Endodermal cell (in vitro differentiated cells): ENCODE measurements at regions not wholly inside any gene's neighbourhood (a gene's known extent, or its start where the extent isn't known, plus 50 kb on each side); places are given as distances from the start of the nearest gene placed in this dataset.

ENCODE experiments used
- DNase-seq: peaks from one replicate; pipeline ENCODE4 v3.0.0-alpha.2; 2017
- H3K27ac ChIP-seq: 2 replicates; pipeline ENCODE4 v1.5.1; 2013; ENCODE audit warnings: mild to moderate bottlenecking, low read depth, low read length, moderate library complexity
- H3K27me3 ChIP-seq: 2 replicates; pipeline ENCODE4 v1.6.1; 2013; ENCODE audit warnings: mild to moderate bottlenecking, low read length, moderate library complexity; ENCODE audit not compliant: insufficient read depth, control insufficient read depth, poor library complexity, severe bottlenecking
- H3K36me3 ChIP-seq: 2 replicates; pipeline ENCODE4 v1.7.0; 2013; ENCODE audit warnings: mild to moderate bottlenecking, low read length, moderate library complexity; ENCODE audit not compliant: control insufficient read depth, insufficient read depth
- H3K4me1 ChIP-seq: one replicate; pipeline ENCODE4 v1.7.0; 2013; ENCODE audit warnings: low read length; ENCODE audit not compliant: control insufficient read depth, insufficient read depth
- H3K4me3 ChIP-seq: 2 replicates; pipeline ENCODE4 v1.5.1; 2013; ENCODE audit warnings: mild to moderate bottlenecking, low read length, moderate library complexity
- H3K9ac ChIP-seq: 2 replicates; pipeline ENCODE4 v1.6.1; 2013; ENCODE audit warnings: mild to moderate bottlenecking, low read length, moderate library complexity; ENCODE audit not compliant: poor library complexity, severe bottlenecking; ENCODE audit errors: extremely low read depth
- H3K9me3 ChIP-seq: 2 replicates; pipeline ENCODE4 v1.6.1; 2013; ENCODE audit warnings: mild to moderate bottlenecking, low read length, moderate library complexity; ENCODE audit not compliant: control insufficient read depth
- H3K27ac Mint-ChIP-seq: 2 replicates; pipeline ENCODE4 v1.8.0; 2020; ENCODE audit warnings: mixed read lengths
- H3K27me3 Mint-ChIP-seq: 2 replicates; pipeline ENCODE4 v1.8.0; 2021; ENCODE audit warnings: mild to moderate bottlenecking, mixed read lengths; ENCODE audit not compliant: insufficient read depth
- H3K36me3 Mint-ChIP-seq: 2 replicates; pipeline ENCODE4 v1.8.0; 2020; ENCODE audit warnings: low read depth, mixed read lengths
- H3K4me1 Mint-ChIP-seq: 2 replicates; pipeline ENCODE4 v1.8.0; 2020; ENCODE audit warnings: mixed read lengths
- H3K4me3 Mint-ChIP-seq: 2 replicates; pipeline ENCODE4 v1.8.0; 2020; ENCODE audit warnings: mild to moderate bottlenecking, moderate library complexity, mixed read lengths
- H3K9me3 Mint-ChIP-seq: 2 replicates; pipeline ENCODE4 v1.8.0; 2020; ENCODE audit warnings: mild to moderate bottlenecking, mixed read lengths
- CTCF ChIP-seq: fragments of 200-600 bp; sonication (generic); conservative IDR thresholded peaks from 2 replicates; pipeline ENCODE4 v1.5.0; 2021; ENCODE audit warnings: antibody characterized with exemption, mild to moderate bottlenecking
- WGBS, 2 experiments: methylation state at CpG; one replicate each; pipeline versions ENCODE4 v1.1.5 to v1.1.7; 2013; ENCODE audit warnings: missing lambda C conversion rate in 2 of 2, mixed read lengths in 1 of 2; ENCODE audit not compliant: insufficient coverage in 1 of 2, insufficient read length in 1 of 2; 5-methylcytosine and 5-hydroxymethylcytosine counted together

- no peak overlapping the region for H3K27ac Mint-ChIP-seq
- no peak for TF ChIP-seq CTCF
- H3K9me3 Mint-ChIP-seq = no peaks in the 10 kb centered on the region
- no peak overlapping the region for H3K4me3 Mint-ChIP-seq
- peaks cover 6% of the 10 kb centered on the region for H3K4me1 Mint-ChIP-seq
- peaks cover 5% of the 10 kb centered on the region for H3K27me3 ChIP-seq
- H3K27me3 Mint-ChIP-seq = peaks cover 18% of the 10 kb centered on the region
- no peak overlapping the region for H3K9ac ChIP-seq
- WGBS, 2 experiments = 80 to 94% methylated on average over 2 to 11 of the region's 11 CpGs
- H3K9me3 ChIP-seq = no peaks in the 10 kb centered on the region
- no peak for DNase-seq
- no peaks in the 10 kb centered on the region for H3K4me1 ChIP-seq
- no peaks in the 10 kb centered on the region for H3K36me3 ChIP-seq
- no peaks in the 10 kb centered on the region for H3K36me3 Mint-ChIP-seq
- peak overlapping the region; percentile 15 for H3K27ac ChIP-seq
- H3K4me3 ChIP-seq = no peak overlapping the region
These were observed 145.9 kb upstream of the COPS8 start for GRCh38 chr2:236939721-236940231.

- peaks cover 11% of the 10 kb centered on the region for H3K27me3 Mint-ChIP-seq
- WGBS, 2 experiments = 83% methylated on average over 1 of the region's 1 CpG; no CpG with 5 or more reads in 1 of the 2 experiments
- no peak for TF ChIP-seq CTCF
These were observed 145.2 kb upstream of the COPS8 start for GRCh38 chr2:236940497-236940896.

GRCh38 chr2:236940916-236941520 is 144.7 kb upstream of the COPS8 start:
- H3K27ac Mint-ChIP-seq = no peak overlapping the region
- no peaks in the 10 kb centered on the region for H3K9me3 Mint-ChIP-seq
- Histone ChIP-seq H3K4me3 (no peak overlapping the region), H3K27ac (no peak overlapping the region), H3K9me3 (no peaks in the 10 kb centered on the region), H3K9ac (no peak overlapping the region), H3K27me3 (no peaks in the 10 kb centered on the region), H3K4me1 (no peaks in the 10 kb centered on the region), H3K36me3 (no peaks in the 10 kb centered on the region)
- no peaks in the 10 kb centered on the region for H3K36me3 Mint-ChIP-seq
- TF ChIP-seq CTCF = no peak
- DNase-seq = no peak
- H3K4me1 Mint-ChIP-seq = peaks cover 6% of the 10 kb centered on the region
- no peak overlapping the region for H3K4me3 Mint-ChIP-seq
- 93 to 95% methylated on average over 5 to 7 of the region's 7 CpGs for WGBS, 2 experiments
- peaks cover 11% of the 10 kb centered on the region for H3K27me3 Mint-ChIP-seq

More at GRCh38 chr2:236940497-236940896, 145.2 kb upstream of the COPS8 start:
- no peaks in the 10 kb centered on the region for H3K9me3 Mint-ChIP-seq
- Histone ChIP-seq H3K9ac (no peak overlapping the region), H3K27me3 (no peaks in the 10 kb centered on the region), H3K4me1 (no peaks in the 10 kb centered on the region), H3K4me3 (no peak overlapping the region), H3K27ac (peak overlapping the region; percentile 15), H3K36me3 (no peaks in the 10 kb centered on the region), H3K9me3 (no peaks in the 10 kb centered on the region)
- peaks cover 6% of the 10 kb centered on the region for H3K4me1 Mint-ChIP-seq
- H3K4me3 Mint-ChIP-seq = no peak overlapping the region
- DNase-seq = no peak
- H3K36me3 Mint-ChIP-seq = no peaks in the 10 kb centered on the region
- H3K27ac Mint-ChIP-seq = no peak overlapping the region
